ENCODE measurements at regions not wholly inside any gene's neighbourhood (a gene's known extent, or its start where the extent isn't known, plus 50 kb on each side); places are given as distances from the start of the nearest gene placed in this dataset.

- Histone ChIP-seq H3K27ac (ENCODE audit: low read length) (peak overlapping the region; percentile 94), H4K20me1 (ENCODE audit: insufficient read depth, low read length) (no peaks in the 10 kb centered on the region), H3K27me3 (ENCODE audit: insufficient read depth, low read length, poor library complexity) (no peaks in the 10 kb centered on the region), H3K9ac (ENCODE audit: low read depth, low read length) (0 out of 2 replicates have a peak overlapping the region, but pooled peaks have one; percentile 12), H3K4me2 (ENCODE audit: insufficient read depth, low read length) (no peak overlapping the region), H3K79me2 (ENCODE audit: insufficient read depth, low read length) (peaks cover 16% of the 10 kb centered on the region), H3K4me3 (ENCODE audit: low read depth in 1 of 2, low read length in 2 of 2) (no peak overlapping the region), H3K4me1 (ENCODE audit: insufficient read depth, low read length) (peaks cover 76% of the 10 kb centered on the region), H3K36me3 (ENCODE audit: insufficient read depth, low read length) (peaks cover 8% of the 10 kb centered on the region), H2AFZ (ENCODE audit: low read depth, low read length) (peak overlapping the region; percentile 48; the same call in 1 of the 2 replicates), H3K9me3 (ENCODE audit: insufficient read depth, low read length, severe bottlenecking) (peaks cover 4% of the 10 kb centered on the region)
- DNase-seq (no peak), ATAC-seq (ENCODE audit: insufficient read depth, low read depth) (no peak)
- TF ChIP-seq, protein P1, sequence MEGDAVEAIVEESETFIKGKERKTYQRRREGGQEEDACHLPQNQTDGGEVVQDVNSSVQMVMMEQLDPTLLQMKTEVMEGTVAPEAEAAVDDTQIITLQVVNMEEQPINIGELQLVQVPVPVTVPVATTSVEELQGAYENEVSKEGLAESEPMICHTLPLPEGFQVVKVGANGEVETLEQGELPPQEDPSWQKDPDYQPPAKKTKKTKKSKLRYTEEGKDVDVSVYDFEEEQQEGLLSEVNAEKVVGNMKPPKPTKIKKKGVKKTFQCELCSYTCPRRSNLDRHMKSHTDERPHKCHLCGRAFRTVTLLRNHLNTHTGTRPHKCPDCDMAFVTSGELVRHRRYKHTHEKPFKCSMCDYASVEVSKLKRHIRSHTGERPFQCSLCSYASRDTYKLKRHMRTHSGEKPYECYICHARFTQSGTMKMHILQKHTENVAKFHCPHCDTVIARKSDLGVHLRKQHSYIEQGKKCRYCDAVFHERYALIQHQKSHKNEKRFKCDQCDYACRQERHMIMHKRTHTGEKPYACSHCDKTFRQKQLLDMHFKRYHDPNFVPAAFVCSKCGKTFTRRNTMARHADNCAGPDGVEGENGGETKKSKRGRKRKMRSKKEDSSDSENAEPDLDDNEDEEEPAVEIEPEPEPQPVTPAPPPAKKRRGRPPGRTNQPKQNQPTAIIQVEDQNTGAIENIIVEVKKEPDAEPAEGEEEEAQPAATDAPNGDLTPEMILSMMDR (IDR thresholded peaks at IDR 0.05; ENCODE audit: borderline replicate concordance, extremely low read depth, low read length, poor library complexity, severe bottlenecking), result no peak
Measured at GRCh38 chr6:22059126-22059525, 237.7 kb downstream of the PRL start.

- TF ChIP-seq, protein P1 (IDR thresholded peaks at IDR 0.05; ENCODE audit: borderline replicate concordance, extremely low read depth, low read length, poor library complexity, severe bottlenecking), result no peak
- TF ChIP-seq EZH2 (IDR thresholded peaks at IDR 0.05; ENCODE audit: borderline replicate concordance, low read depth, low read length, severe bottlenecking), result no peak
- H4K20me1 ChIP-seq (ENCODE audit: insufficient read depth, low read length), result no peaks in the 10 kb centered on the region
Measured at GRCh38 chr6:22059946-22060345, 236.9 kb downstream of the PRL start.

GRCh38 chr6:22062807-22063408 is 233.9 kb downstream of the PRL start:
- peak overlapping the region; percentile 94 for H3K27ac ChIP-seq (ENCODE audit: low read length)
- no peaks in the 10 kb centered on the region for H3K36me3 ChIP-seq (ENCODE audit: insufficient read depth, low read length)
- H3K79me2 ChIP-seq (ENCODE audit: insufficient read depth, low read length), result peaks cover 16% of the 10 kb centered on the region
- no peaks in the 10 kb centered on the region for H4K20me1 ChIP-seq (ENCODE audit: insufficient read depth, low read length)
- H2AFZ ChIP-seq (ENCODE audit: low read depth, low read length), result peak overlapping the region; percentile 11
- H3K4me3 ChIP-seq (ENCODE audit: low read depth in 1 of 2, low read length in 2 of 2), result peak overlapping the region in 1 of 2 experiments; percentile 20; a peak in 2 of 4 replicates
- peaks cover 93% of the 10 kb centered on the region for H3K4me1 ChIP-seq (ENCODE audit: insufficient read depth, low read length)
- ATAC-seq (ENCODE audit: insufficient read depth, low read depth), result peak; percentile 89
- no peaks in the 10 kb centered on the region for H3K9me3 ChIP-seq (ENCODE audit: insufficient read depth, low read length, severe bottlenecking)
- peak; percentile 97 for DNase-seq
- peak overlapping the region; percentile 64 for H3K9ac ChIP-seq (ENCODE audit: low read depth, low read length)
- no peaks in the 10 kb centered on the region for H3K27me3 ChIP-seq (ENCODE audit: insufficient read depth, low read length, poor library complexity)
- peak overlapping the region; percentile 49 for H3K4me2 ChIP-seq (ENCODE audit: insufficient read depth, low read length)
- TF ChIP-seq, protein P1 (IDR thresholded peaks at IDR 0.05; ENCODE audit: borderline replicate concordance, extremely low read depth, low read length, poor library complexity, severe bottlenecking), result peak; percentile 5
- TF ChIP-seq EZH2 (IDR thresholded peaks at IDR 0.05; ENCODE audit: borderline replicate concordance, low read depth, low read length, severe bottlenecking), result no peak

More at GRCh38 chr6:22059946-22060345, 236.9 kb downstream of the PRL start:
- Histone ChIP-seq H3K79me2 (ENCODE audit: insufficient read depth, low read length) (peaks cover 16% of the 10 kb centered on the region), H3K4me2 (ENCODE audit: insufficient read depth, low read length) (no peak overlapping the region), H3K4me3 (ENCODE audit: low read depth in 1 of 2, low read length in 2 of 2) (no peak overlapping the region), H3K4me1 (ENCODE audit: insufficient read depth, low read length) (peaks cover 77% of the 10 kb centered on the region), H2AFZ (ENCODE audit: low read depth, low read length) (no peak overlapping the region), H3K27me3 (ENCODE audit: insufficient read depth, low read length, poor library complexity) (no peaks in the 10 kb centered on the region), H3K9ac (ENCODE audit: low read depth, low read length) (no peak overlapping the region), H3K9me3 (ENCODE audit: insufficient read depth, low read length, severe bottlenecking) (peaks cover 4% of the 10 kb centered on the region), H3K27ac (ENCODE audit: low read length) (peak overlapping the region; percentile 94), H3K36me3 (ENCODE audit: insufficient read depth, low read length) (peaks cover 8% of the 10 kb centered on the region)
- DNase-seq, result no peak
- ATAC-seq (ENCODE audit: insufficient read depth, low read depth), result no peak
